Right atrium auricular region (tissue), 2 donors: ENCODE measurements at regions not wholly inside any gene's neighbourhood (a gene's known extent, or its start where the extent isn't known, plus 50 kb on each side); places are given as distances from the start of the nearest gene placed in this dataset.

ENCODE experiments used
- DNase-seq: peaks from one replicate; pipeline ENCODE4 v3.0.0-alpha.2; 2019; ENCODE audit warnings: low spot score
- H3K27ac ChIP-seq, 2 donors: fragments of 200-600 bp; sonication (generic); 1 replicate in 1 of 2; 2 replicates in 1 of 2; pipeline ENCODE4 v1.5.1; 2016 to 2019
- H3K27me3 ChIP-seq, 2 donors: fragments of 200-600 bp; sonication (generic); one replicate each; pipeline versions ENCODE4 v1.5.1 to v1.6.0; 2017 to 2019
- H3K36me3 ChIP-seq: fragments of 200-600 bp; sonication (generic); one replicate; pipeline ENCODE4 v1.5.1; 2016
- H3K4me1 ChIP-seq, 2 donors: fragments of 200-600 bp; sonication (generic); one replicate each; pipeline versions ENCODE4 v1.5.1 to v1.6.0; 2017 to 2019
- H3K4me3 ChIP-seq, 2 donors: fragments of 200-600 bp; sonication (generic); 1 replicate in 1 of 2; 2 replicates in 1 of 2; pipeline ENCODE4 v1.5.1; 2017 to 2019; ENCODE audit warnings: mild to moderate bottlenecking in 1 of 2, moderate library complexity in 1 of 2
- H3K9me3 ChIP-seq, 2 donors: fragments of 200-600 bp; sonication (generic); one replicate each; pipeline ENCODE4 v1.5.1; 2019
- TF ChIP-seq, protein P1 (sequence below), 2 donors: fragments of 200-600 bp; sonication (generic); IDR thresholded peaks; one replicate each; pipeline ENCODE4 v1.5.1; 2019; ENCODE audit warnings: antibody characterized with exemption in 2 of 2

DNA sequence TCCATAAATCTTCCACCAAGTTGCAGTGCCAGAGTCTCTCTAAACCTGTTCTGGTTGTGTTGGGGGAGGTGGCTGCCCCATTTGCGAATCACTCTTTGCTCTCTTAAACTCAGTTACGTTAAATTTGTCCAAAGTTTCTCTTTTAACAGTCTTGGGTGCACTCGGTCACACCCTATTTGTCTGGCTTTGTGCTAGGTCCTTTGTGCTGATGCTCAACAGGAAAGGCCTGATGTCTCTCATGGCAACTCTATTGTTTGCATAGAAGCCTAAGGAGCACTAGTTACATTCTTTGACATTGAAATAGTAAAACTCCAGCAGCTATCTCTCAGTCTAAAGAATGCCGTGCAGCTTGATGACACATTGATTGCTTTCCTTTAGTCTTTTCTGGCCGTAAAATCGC lies 105.1 kb downstream of the TRMT11 start:
- H3K4me3 ChIP-seq: no peak overlapping the region
- H3K4me1 ChIP-seq: no peaks in the 10 kb centered on the region
- TF ChIP-seq, protein P1, sequence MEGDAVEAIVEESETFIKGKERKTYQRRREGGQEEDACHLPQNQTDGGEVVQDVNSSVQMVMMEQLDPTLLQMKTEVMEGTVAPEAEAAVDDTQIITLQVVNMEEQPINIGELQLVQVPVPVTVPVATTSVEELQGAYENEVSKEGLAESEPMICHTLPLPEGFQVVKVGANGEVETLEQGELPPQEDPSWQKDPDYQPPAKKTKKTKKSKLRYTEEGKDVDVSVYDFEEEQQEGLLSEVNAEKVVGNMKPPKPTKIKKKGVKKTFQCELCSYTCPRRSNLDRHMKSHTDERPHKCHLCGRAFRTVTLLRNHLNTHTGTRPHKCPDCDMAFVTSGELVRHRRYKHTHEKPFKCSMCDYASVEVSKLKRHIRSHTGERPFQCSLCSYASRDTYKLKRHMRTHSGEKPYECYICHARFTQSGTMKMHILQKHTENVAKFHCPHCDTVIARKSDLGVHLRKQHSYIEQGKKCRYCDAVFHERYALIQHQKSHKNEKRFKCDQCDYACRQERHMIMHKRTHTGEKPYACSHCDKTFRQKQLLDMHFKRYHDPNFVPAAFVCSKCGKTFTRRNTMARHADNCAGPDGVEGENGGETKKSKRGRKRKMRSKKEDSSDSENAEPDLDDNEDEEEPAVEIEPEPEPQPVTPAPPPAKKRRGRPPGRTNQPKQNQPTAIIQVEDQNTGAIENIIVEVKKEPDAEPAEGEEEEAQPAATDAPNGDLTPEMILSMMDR (IDR thresholded peaks at IDR 0.05): no peak
- no peak overlapping the region for H3K27ac ChIP-seq
- H3K9me3 ChIP-seq: no peaks in the 10 kb centered on the region
- H3K36me3 ChIP-seq: no peaks in the 10 kb centered on the region
- no peak for DNase-seq
- no peaks in the 10 kb centered on the region for H3K27me3 ChIP-seq

DNA sequence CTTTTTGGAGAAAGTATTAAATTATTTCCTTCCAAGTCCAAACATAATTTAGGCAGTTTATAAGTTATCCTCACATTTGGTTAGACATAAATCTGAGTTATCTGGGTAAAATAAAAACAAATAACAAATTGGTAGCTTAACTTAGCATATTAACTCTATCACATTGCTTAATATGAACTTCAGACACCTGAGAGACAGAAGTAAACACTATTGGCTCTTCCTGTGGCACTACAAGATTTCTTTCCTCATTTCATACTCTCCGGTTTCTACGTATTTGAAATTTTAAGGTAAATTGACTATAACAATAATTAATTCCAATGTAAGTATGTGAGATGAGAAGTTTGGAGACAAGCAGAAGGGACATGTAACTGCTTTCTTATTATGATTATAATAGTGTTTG lies 106.8 kb downstream of the TRMT11 start:
- Histone ChIP-seq H3K9me3 (no peaks in the 10 kb centered on the region), H3K4me1 (no peaks in the 10 kb centered on the region), H3K4me3 (no peak overlapping the region), H3K27me3 (no peaks in the 10 kb centered on the region), H3K36me3 (no peaks in the 10 kb centered on the region), H3K27ac (no peak overlapping the region)
- TF ChIP-seq, protein P1 (IDR thresholded peaks at IDR 0.05): no peak
- DNase-seq: no peak

DNA sequence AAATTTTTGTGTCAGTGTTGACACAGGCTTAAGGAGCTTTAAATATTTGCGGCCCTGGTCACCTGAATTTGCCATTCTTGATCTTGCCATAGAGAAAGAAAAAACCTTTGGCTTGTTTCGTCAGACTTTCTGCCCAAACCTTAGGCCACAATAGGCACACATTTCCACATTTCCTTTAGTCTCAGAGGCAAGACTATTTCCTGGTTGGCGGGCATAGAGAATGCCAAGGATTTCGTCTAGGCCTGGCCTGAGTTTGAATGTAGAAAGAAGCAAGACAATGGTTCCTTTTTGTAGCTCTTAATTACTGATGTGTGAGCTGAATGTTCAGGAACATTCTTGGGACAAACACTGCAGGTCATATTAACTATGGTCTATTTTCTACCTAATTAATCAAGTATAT lies 108.1 kb downstream of the TRMT11 start:
- TF ChIP-seq, protein P1 (IDR thresholded peaks at IDR 0.05): no peak
- Histone ChIP-seq H3K36me3 (no peaks in the 10 kb centered on the region), H3K4me1 (no peaks in the 10 kb centered on the region), H3K27me3 (no peaks in the 10 kb centered on the region), H3K9me3 (no peaks in the 10 kb centered on the region), H3K4me3 (no peak overlapping the region), H3K27ac (no peak overlapping the region)
- no peak for DNase-seq

DNA sequence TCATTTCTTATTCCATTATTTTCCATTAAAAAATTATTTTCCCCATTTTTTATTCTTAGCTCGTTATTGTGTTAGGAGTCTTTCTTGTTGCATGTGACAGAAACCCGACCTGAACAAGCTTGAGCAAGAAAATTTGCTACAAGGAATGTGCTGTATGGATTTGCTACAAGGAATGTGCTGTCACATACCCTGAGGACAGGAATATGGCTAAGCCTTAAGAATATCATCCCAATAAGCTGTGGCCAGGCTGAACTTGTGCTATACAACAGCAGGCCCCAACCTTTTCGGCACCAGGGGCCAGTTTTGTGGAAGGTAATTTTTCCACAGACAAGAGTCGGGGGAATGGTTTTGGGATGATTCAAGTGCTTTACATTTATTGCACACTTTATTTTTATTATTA lies 114.0 kb downstream of the TRMT11 start:
- H3K27ac ChIP-seq: no peak overlapping the region
- no peaks in the 10 kb centered on the region for H3K36me3 ChIP-seq
- TF ChIP-seq, protein P1 (IDR thresholded peaks at IDR 0.05): no peak
- H3K4me1 ChIP-seq: no peaks in the 10 kb centered on the region
- DNase-seq: no peak
- H3K27me3 ChIP-seq: no peaks in the 10 kb centered on the region
- peaks cover 0 to 7% of the 10 kb centered on the region in 2 donors for H3K9me3 ChIP-seq
- H3K4me3 ChIP-seq: no peak overlapping the region

DNA sequence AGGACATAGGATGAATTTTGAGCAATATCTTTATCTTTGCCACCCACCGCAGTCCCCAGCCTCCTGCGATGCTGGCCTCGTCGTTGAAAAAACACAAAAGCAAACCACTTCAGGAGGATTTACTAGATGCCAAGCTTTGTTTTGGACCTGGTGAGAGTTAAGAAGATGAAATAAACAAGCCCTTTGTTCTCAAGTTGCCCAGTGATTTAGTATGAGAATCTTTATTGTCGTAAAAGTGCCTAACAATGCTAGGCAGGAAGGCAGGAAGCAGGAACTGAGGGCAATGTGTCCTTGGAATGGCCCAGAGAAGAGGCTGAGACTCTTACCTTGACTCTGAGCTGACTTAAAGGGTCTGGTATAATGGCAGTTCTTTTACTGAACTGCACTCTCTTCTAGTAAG lies 116.0 kb downstream of the TRMT11 start:
- Histone ChIP-seq H3K27ac (no peak overlapping the region), H3K27me3 (no peaks in the 10 kb centered on the region), H3K4me1 (peaks cover 0 to 1% of the 10 kb centered on the region in 2 donors), H3K4me3 (no peak overlapping the region), H3K9me3 (peaks cover 0 to 7% of the 10 kb centered on the region in 2 donors), H3K36me3 (no peaks in the 10 kb centered on the region)
- TF ChIP-seq, protein P1 (IDR thresholded peaks at IDR 0.05): no peak
- DNase-seq: no peak

DNA sequence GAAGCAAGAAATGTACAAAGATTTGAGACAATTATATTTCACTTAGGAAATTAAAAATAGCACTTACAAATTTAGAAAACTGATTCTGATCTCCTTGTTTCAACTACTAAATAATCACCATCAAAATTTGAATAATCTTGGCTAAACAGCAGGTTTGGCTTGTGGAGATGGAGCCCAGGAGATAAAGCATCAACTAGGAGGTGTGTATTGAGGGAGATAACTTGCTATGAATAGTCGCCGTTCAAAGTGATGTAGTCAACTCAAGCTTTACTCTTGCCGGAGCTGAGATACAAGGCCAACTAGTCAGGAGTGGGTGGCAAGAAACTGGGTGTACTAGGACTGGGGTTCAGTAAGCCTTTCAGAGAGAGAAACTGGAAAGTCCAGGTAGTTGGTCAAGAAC lies 117.7 kb downstream of the TRMT11 start:
- TF ChIP-seq, protein P1 (IDR thresholded peaks at IDR 0.05): no peak
- H3K36me3 ChIP-seq: no peaks in the 10 kb centered on the region
- peaks cover 0 to 7% of the 10 kb centered on the region in 2 donors for H3K9me3 ChIP-seq
- H3K27me3 ChIP-seq: no peaks in the 10 kb centered on the region
- no peak for DNase-seq
- H3K4me1 ChIP-seq: peaks cover 0 to 4% of the 10 kb centered on the region in 2 donors
- no peak overlapping the region for H3K4me3 ChIP-seq
- H3K27ac ChIP-seq: no peak overlapping the region
